ENCODE measurements at regions not wholly inside any gene's neighbourhood (a gene's known extent, or its start where the extent isn't known, plus 50 kb on each side); places are given as distances from the start of the nearest gene placed in this dataset.

GRCh38 chr2:176746411-176746810, 466.2 kb upstream of the HNRNPA3 start:
- TF ChIP-seq PBX3 (IDR thresholded peaks at IDR 0.05) (no peak), CTCF (IDR thresholded peaks at IDR 0.05) (no peak), SMC3 (IDR thresholded peaks at IDR 0.05) (no peak)

All from A549 (cell line).